GM23248 (cell line): ENCODE measurements at regions not wholly inside any gene's neighbourhood (a gene's known extent, or its start where the extent isn't known, plus 50 kb on each side); places are given as distances from the start of the nearest gene placed in this dataset.

Source experiments
- EZH2 ChIP-seq: fragments of 200-600 bp; sonication (generic); IDR thresholded peaks from 2 replicates; pipeline ENCODE4 v1.6.1; 2018; ENCODE audit warnings: antibody characterized with exemption, mild to moderate bottlenecking; ENCODE audit not compliant: insufficient read depth, poor library complexity, severe bottlenecking
- EZH2phosphoT487 ChIP-seq: fragments of 200-600 bp; sonication (generic); IDR thresholded peaks from 2 replicates; pipeline ENCODE4 v1.6.1; 2018; ENCODE audit warnings: antibody characterized with exemption, moderate library complexity, mild to moderate bottlenecking, low read depth; ENCODE audit not compliant: insufficient read depth

DNA sequence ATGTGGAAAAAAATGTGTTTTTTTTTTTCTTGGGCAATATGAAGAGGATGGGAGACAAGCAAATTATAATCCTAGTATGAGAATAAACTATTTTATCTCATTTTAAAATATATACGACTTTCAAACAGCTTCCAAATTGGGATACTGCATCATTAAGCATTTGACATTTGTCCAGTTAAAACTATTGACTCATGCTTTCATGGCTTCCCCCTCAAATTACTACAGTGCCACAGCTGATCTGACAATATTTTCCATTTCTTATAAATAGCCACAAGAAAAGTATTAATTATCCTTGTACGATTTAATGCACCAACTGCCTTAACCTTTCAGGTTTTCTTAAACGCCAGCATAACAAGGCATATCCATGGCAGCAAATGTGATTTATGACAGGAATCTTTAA, 1134.8 kb upstream of the ZEB2 start:
- TF ChIP-seq EZH2 (no peak), EZH2phosphoT487 (no peak)
